ENCODE measurements at regions not wholly inside any gene's neighbourhood (a gene's known extent, or its start where the extent isn't known, plus 50 kb on each side); places are given as distances from the start of the nearest gene placed in this dataset.
"Not testable (repeated sequence)": the region's sequence is repeated elsewhere in the genome, so short reads cannot be mapped to it uniquely, and the experiment has no call there.

DNA sequence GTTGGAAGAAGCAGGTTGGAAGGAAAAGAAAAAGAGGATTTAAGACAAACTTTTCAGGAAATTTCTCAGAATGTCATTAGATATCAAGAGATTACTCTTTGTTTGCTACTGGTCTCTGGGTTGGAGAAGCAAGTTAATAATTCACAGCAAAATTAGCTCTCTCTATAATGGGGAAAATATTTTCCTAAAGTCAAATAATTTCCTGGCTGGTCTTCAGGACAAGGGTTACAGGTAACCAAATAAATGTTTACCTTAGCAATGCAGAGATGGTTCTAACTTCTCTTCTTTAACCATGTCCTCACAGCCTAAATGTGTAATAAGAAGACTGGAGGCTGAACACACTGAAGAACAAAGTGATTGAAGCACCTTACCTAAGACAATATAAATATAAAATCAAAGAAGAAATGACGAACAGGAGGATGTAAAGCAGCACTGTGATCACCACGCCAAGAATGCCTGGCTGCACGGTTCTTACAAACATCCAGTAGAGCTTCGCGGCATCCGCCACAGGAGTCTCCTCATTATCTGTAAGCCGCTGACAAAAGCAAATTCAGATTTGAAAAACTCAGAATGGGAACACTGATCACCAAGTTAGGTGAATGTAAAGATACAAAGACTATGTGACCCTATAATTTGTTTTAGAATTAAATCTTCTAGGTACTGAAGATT is 717.5 kb downstream of the TFAP2A start:
- H3K36me3 ChIP-seq (ENCODE audit: insufficient read depth, low read depth, low read length): no peaks in the 10 kb centered on the region
- no peak overlapping the region for H3K27ac ChIP-seq (ENCODE audit: low read length)
- no peak overlapping the region for H3K9ac ChIP-seq (ENCODE audit: low read depth, low read length)
- H3K9me3 ChIP-seq (ENCODE audit: insufficient read depth, low read depth, low read length): no peaks in the 10 kb centered on the region
- H3K27me3 ChIP-seq (ENCODE audit: insufficient read depth, low read length): no peaks in the 10 kb centered on the region
- H3K4me3 ChIP-seq (ENCODE audit: low read length): no peak overlapping the region
- no peaks in the 10 kb centered on the region for H3K4me1 ChIP-seq (ENCODE audit: insufficient read depth, low read length)

DNA sequence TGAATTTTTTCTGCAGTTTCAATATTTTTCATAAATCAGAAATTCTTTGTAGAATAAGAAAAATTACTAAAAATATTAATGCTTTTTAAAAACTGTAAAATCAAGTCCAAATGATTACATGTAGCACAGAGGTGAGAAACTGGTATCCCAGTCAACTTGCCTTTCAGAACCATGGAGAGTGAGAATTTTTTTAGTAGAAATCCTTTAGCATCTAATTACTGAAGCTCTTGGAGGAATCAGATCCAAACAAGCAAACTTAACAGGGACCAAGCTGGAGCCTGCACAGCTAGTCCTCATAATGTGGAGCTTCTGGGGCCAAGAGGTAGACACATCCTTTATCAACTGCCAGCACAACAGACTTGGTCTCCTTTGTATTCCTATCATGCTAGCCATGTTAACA is 724.5 kb downstream of the TFAP2A start:
- no peaks in the 10 kb centered on the region for H3K27me3 ChIP-seq (ENCODE audit: insufficient read depth, low read length)
- H3K9me3 ChIP-seq (ENCODE audit: insufficient read depth, low read depth, low read length): no peaks in the 10 kb centered on the region

DNA sequence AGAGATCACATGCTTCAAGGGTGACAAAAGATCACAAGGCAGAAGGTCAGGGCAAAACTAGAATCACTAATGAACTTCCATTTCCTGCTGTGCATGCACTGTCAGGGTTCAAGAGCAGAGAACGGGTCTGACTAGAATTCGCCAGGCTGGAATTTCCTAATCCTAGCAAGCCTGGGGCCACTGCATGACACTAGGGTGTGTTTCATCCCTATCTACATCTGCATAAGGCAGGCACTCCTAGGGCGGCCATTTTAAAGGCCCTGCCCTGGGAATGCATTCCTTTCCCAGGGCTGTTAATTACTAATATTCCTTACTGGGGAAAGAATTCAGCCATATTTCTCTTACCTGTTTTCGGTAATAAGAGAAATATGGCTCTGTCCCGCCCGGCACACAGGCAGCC is 734.1 kb downstream of the TFAP2A start:
- not testable (repeated sequence) for H3K4me1 ChIP-seq (ENCODE audit: insufficient read depth, low read length); H3K4me3 ChIP-seq (ENCODE audit: low read length); H3K9ac ChIP-seq (ENCODE audit: low read depth, low read length); H3K36me3 ChIP-seq (ENCODE audit: insufficient read depth, low read depth, low read length); H3K27me3 ChIP-seq (ENCODE audit: insufficient read depth, low read length); H3K27ac ChIP-seq (ENCODE audit: low read length)
- peaks cover 12% of the 10 kb centered on the region; the same call in 1 of the 2 replicates for H3K9me3 ChIP-seq (ENCODE audit: insufficient read depth, low read depth, low read length)

More for the DNA sequence above, 724.5 kb downstream of the TFAP2A start:
- H3K4me3 ChIP-seq (ENCODE audit: low read length): no peak overlapping the region
- H3K36me3 ChIP-seq (ENCODE audit: insufficient read depth, low read depth, low read length): no peaks in the 10 kb centered on the region
- no peaks in the 10 kb centered on the region for H3K4me1 ChIP-seq (ENCODE audit: insufficient read depth, low read length)
- no peak overlapping the region for H3K27ac ChIP-seq (ENCODE audit: low read length)
- H3K9ac ChIP-seq (ENCODE audit: low read depth, low read length): no peak overlapping the region

DNA sequence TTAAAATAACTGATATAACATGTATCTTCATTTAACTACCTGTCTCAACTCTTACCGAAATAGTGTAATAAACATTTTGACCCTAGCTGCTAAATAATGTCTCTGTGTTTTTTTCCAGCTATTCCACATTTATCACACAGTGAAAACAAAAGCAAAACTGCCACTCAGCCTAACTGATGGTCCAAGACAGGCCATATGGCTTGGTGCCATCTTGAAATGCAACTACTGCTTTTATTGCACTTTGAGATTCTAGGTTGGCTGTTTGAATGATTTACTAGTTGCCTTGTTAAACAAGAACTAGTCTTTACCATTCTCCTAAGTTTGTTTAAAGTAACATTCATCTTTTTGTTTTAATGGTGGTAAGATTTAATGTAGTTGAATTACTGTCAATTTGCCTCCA is 739.8 kb downstream of the TFAP2A start:
- H3K4me3 ChIP-seq (ENCODE audit: low read length): no peak overlapping the region
- no peaks in the 10 kb centered on the region for H3K27me3 ChIP-seq (ENCODE audit: insufficient read depth, low read length)
- no peaks in the 10 kb centered on the region for H3K4me1 ChIP-seq (ENCODE audit: insufficient read depth, low read length)
- no peaks in the 10 kb centered on the region for H3K36me3 ChIP-seq (ENCODE audit: insufficient read depth, low read depth, low read length)
- no peak overlapping the region for H3K9ac ChIP-seq (ENCODE audit: low read depth, low read length)
- peaks cover 7% of the 10 kb centered on the region; the same call in 1 of the 2 replicates for H3K9me3 ChIP-seq (ENCODE audit: insufficient read depth, low read depth, low read length)
- H3K27ac ChIP-seq (ENCODE audit: low read length): no peak overlapping the region

DNA sequence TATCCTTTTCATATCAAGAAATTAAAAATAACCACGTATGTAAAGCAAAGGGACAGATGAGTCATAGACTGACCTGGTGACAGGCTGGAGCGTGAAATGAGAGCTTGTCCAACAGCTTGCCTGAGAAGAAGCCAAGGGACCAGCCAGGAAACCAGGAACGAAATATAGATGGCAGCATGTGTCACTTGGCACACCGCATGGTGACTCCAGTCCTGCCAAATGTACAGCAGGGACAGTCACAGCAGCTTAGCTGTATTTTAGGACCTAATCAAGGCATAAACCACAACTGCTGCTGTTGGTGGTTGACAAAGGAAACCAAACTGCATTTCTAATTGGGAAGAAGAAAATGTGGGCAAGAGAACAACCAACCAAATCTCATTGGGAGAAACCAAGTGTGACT is 755.0 kb downstream of the TFAP2A start:
- no peak overlapping the region for H3K27ac ChIP-seq (ENCODE audit: low read length)
- no peak overlapping the region for H3K4me3 ChIP-seq (ENCODE audit: low read length)
- H3K9ac ChIP-seq (ENCODE audit: low read depth, low read length): no peak overlapping the region
- no peaks in the 10 kb centered on the region for H3K9me3 ChIP-seq (ENCODE audit: insufficient read depth, low read depth, low read length)
- H3K36me3 ChIP-seq (ENCODE audit: insufficient read depth, low read depth, low read length): no peaks in the 10 kb centered on the region
- no peaks in the 10 kb centered on the region for H3K4me1 ChIP-seq (ENCODE audit: insufficient read depth, low read length)
- no peaks in the 10 kb centered on the region for H3K27me3 ChIP-seq (ENCODE audit: insufficient read depth, low read length)

DNA sequence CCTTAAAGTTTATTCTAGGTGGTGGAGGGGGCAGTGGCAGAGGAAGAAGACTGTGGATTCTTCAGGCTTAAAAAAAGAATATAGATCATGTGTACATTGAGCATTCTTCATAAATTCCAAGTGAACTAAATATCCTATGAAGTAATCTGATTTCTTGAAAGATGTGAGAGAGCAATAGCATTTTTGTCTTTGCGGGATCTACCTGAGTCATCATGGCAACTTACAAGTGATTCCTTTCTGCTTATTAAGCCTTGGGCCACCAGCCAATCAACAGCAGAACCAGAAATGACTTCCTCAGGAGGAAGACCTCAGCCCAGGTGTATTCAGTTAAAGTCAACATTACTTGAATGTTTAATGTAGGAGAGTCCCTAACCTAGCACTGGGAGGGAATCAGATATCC is 756.9 kb downstream of the TFAP2A start:
- H3K27me3 ChIP-seq (ENCODE audit: insufficient read depth, low read length): no peaks in the 10 kb centered on the region
- H3K27ac ChIP-seq (ENCODE audit: low read length): no peak overlapping the region
- no peaks in the 10 kb centered on the region for H3K36me3 ChIP-seq (ENCODE audit: insufficient read depth, low read depth, low read length)
- H3K4me1 ChIP-seq (ENCODE audit: insufficient read depth, low read length): no peaks in the 10 kb centered on the region
- H3K9me3 ChIP-seq (ENCODE audit: insufficient read depth, low read depth, low read length): no peaks in the 10 kb centered on the region
- no peak overlapping the region for H3K4me3 ChIP-seq (ENCODE audit: low read length)
- H3K9ac ChIP-seq (ENCODE audit: low read depth, low read length): no peak overlapping the region

DNA sequence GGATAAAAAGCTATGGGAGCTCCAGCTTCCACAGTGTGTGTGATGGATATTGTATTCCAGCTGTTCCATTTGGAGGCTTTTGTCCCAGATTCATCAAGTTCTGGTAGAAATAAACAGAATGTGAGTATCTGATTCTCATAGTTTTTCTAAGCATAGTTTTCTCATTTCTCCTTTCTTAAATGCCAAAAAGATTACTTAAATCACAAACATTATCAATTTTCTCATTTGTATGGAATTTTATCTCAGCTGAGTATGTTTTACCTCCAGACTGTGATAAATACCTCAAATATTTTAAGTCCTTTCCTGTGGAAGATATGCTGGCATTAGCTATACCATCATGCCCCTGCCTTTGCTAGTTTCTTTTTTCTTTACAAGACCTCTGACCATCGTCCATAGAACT is 767.3 kb downstream of the TFAP2A start:
- H3K9me3 ChIP-seq (ENCODE audit: insufficient read depth, low read depth, low read length): no peaks in the 10 kb centered on the region
- no peak overlapping the region for H3K9ac ChIP-seq (ENCODE audit: low read depth, low read length)
- H3K27ac ChIP-seq (ENCODE audit: low read length): no peak overlapping the region
- no peaks in the 10 kb centered on the region for H3K4me1 ChIP-seq (ENCODE audit: insufficient read depth, low read length)
- H3K27me3 ChIP-seq (ENCODE audit: insufficient read depth, low read length): no peaks in the 10 kb centered on the region
- H3K36me3 ChIP-seq (ENCODE audit: insufficient read depth, low read depth, low read length): no peaks in the 10 kb centered on the region
- no peak overlapping the region for H3K4me3 ChIP-seq (ENCODE audit: low read length)

DNA sequence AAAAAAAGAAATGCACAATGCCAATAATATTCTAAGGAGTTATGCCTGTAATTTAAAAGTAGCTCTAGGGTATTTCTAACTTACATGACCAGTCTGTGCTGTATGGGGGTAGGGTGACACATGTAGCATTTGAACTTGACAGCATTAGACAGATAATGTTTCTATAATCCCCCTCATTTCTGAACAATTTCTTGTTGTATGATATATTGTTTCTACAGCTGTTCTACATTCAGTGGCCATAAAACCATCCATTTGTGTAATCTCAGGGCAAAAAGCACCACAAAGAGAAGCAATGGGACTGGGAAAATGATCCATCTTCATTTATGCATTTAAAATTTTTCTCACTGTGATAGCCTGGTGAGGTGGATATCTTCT is 767.8 kb downstream of the TFAP2A start:
- Histone ChIP-seq H3K36me3 (ENCODE audit: insufficient read depth, low read depth, low read length) (no peaks in the 10 kb centered on the region), H3K9ac (ENCODE audit: low read depth, low read length) (no peak overlapping the region), H3K4me1 (ENCODE audit: insufficient read depth, low read length) (no peaks in the 10 kb centered on the region), H3K27ac (ENCODE audit: low read length) (no peak overlapping the region), H3K4me3 (ENCODE audit: low read length) (no peak overlapping the region), H3K27me3 (ENCODE audit: insufficient read depth, low read length) (no peaks in the 10 kb centered on the region), H3K9me3 (ENCODE audit: insufficient read depth, low read depth, low read length) (no peaks in the 10 kb centered on the region)

DNA sequence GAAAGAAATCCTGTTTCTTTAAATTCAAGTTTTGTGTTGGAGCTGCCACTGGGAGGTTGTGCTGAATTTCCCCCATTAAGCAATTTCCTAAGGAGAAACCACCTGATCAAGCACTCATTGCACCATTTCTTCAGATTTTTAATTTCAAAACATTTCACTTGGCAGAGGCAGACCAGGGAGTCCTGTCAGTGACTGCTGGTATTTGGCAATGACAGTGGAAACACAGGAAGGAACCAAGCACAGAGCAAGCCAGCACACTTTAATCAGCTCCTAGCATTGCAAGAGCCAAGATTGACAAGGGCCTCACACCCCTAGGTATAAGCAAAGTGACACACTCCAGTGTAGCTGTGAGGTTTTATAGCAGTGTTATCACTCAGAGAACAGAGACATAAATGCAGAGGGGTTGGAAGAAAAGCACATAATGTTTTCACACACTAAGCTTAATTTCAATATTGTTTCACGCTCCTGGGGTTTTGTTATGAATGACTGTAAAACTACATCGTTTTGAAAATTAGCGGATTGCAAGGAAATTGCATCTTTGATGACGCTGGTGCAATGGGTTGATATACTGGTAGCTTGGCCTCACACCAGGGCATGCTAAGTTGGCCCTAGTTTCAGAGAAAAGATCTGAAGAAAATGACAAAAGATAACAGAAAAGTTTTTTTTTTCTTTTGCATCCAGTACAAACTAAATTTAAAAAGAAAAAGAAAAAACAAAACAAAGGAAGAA is 768.4 kb downstream of the TFAP2A start:
- no peak overlapping the region for H3K4me3 ChIP-seq (ENCODE audit: low read length)
- no peaks in the 10 kb centered on the region for H3K9me3 ChIP-seq (ENCODE audit: insufficient read depth, low read depth, low read length)
- no peaks in the 10 kb centered on the region for H3K4me1 ChIP-seq (ENCODE audit: insufficient read depth, low read length)
- H3K36me3 ChIP-seq (ENCODE audit: insufficient read depth, low read depth, low read length): no peaks in the 10 kb centered on the region
- no peaks in the 10 kb centered on the region for H3K27me3 ChIP-seq (ENCODE audit: insufficient read depth, low read length)
- no peak overlapping the region for H3K9ac ChIP-seq (ENCODE audit: low read depth, low read length)
- H3K27ac ChIP-seq (ENCODE audit: low read length): no peak overlapping the region

DNA sequence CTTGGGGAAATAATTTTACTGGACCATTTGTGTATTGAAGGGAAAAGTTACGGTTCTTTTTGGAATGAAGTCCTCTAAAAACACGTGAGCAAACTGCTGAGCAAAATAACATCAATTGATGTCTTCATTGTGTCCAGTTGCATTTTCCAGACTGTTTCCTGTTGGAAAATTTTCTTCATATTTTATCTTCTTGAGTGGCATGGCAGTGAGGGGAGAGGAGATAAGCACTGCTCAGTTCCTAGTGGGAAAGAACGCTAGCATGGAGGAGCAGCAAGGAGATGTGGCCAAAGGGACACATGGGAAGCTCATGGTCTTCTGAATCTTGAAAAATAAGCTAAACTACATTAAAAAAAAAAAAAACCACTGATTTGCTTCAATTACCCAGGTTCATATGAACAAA is 776.0 kb downstream of the TFAP2A start:
- H3K9me3 ChIP-seq (ENCODE audit: insufficient read depth, low read depth, low read length): no peaks in the 10 kb centered on the region
- no peak overlapping the region for H3K27ac ChIP-seq (ENCODE audit: low read length)
- no peak overlapping the region for H3K9ac ChIP-seq (ENCODE audit: low read depth, low read length)
- no peaks in the 10 kb centered on the region for H3K27me3 ChIP-seq (ENCODE audit: insufficient read depth, low read length)
- no peak overlapping the region for H3K4me3 ChIP-seq (ENCODE audit: low read length)
- H3K36me3 ChIP-seq (ENCODE audit: insufficient read depth, low read depth, low read length): no peaks in the 10 kb centered on the region
- H3K4me1 ChIP-seq (ENCODE audit: insufficient read depth, low read length): no peaks in the 10 kb centered on the region

DNA sequence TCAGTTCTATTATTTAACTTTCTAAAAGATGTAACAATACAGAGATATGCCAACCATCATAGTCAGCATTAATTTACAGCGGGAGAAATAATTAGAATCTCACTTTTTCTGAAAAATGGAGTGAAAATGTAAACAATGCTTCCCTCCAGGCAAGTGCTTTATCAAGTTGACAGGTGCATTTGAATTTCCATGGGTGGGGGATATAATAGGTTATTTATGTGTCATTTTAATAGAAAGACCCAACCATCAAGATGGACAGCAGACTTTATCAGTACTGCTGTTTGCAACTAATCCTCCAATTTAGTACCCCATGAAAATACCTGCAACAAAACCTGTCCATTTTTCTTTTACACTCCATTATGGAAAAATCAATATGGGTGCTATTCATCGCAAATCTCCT is 780.1 kb downstream of the TFAP2A start:
- Histone ChIP-seq H3K4me1 (ENCODE audit: insufficient read depth, low read length) (no peaks in the 10 kb centered on the region), H3K9me3 (ENCODE audit: insufficient read depth, low read depth, low read length) (peaks cover 12% of the 10 kb centered on the region; the same call in 1 of the 2 replicates), H3K9ac (ENCODE audit: low read depth, low read length) (no peak overlapping the region), H3K27me3 (ENCODE audit: insufficient read depth, low read length) (no peaks in the 10 kb centered on the region), H3K36me3 (ENCODE audit: insufficient read depth, low read depth, low read length) (no peaks in the 10 kb centered on the region), H3K27ac (ENCODE audit: low read length) (no peak overlapping the region), H3K4me3 (ENCODE audit: low read length) (no peak overlapping the region)

DNA sequence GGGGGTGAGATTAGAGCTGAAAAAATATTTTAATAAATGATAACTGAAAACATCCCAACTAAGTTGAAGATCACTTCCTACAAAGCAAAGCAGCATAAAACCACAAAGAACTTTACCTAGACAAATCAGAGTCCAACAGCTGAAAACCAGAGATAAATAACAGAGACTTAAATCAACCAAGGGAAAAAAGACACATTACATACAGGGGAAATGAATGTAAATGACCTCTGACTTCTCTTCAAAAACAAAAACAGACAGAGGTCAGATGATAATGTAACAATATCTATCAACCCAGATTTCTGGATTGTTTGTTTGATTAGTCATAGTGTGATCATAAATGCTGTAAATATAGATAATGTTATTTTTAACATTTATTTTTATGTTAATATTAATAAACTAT is 782.8 kb downstream of the TFAP2A start:
- Histone ChIP-seq H3K27ac (ENCODE audit: low read length) (no peak overlapping the region), H3K36me3 (ENCODE audit: insufficient read depth, low read depth, low read length) (no peaks in the 10 kb centered on the region), H3K4me1 (ENCODE audit: insufficient read depth, low read length) (no peaks in the 10 kb centered on the region), H3K27me3 (ENCODE audit: insufficient read depth, low read length) (no peaks in the 10 kb centered on the region), H3K9ac (ENCODE audit: low read depth, low read length) (no peak overlapping the region), H3K4me3 (ENCODE audit: low read length) (no peak overlapping the region), H3K9me3 (ENCODE audit: insufficient read depth, low read depth, low read length) (peaks cover 12% of the 10 kb centered on the region; the same call in 1 of the 2 replicates)
